Muscle layer of duodenum (tissue), 2 donors: ENCODE measurements at regions not wholly inside any gene's neighbourhood (a gene's known extent, or its start where the extent isn't known, plus 50 kb on each side); places are given as distances from the start of the nearest gene placed in this dataset.

ENCODE experiments used
- H3K27ac ChIP-seq: one replicate; pipeline ENCODE4 v1.7.0; 2013; ENCODE audit warnings: mild to moderate bottlenecking, low read length
- H3K27me3 ChIP-seq: one replicate; pipeline ENCODE4 v1.7.0; 2013; ENCODE audit warnings: low read depth, mild to moderate bottlenecking, control low read depth, low read length
- H3K36me3 ChIP-seq, 2 donors: one replicate each; pipeline ENCODE4 v1.7.0; 2013; ENCODE audit warnings: low read length in 2 of 2, control low read depth in 1 of 2, mild to moderate bottlenecking in 1 of 2; ENCODE audit not compliant: insufficient read depth in 2 of 2, control insufficient read depth in 1 of 2
- H3K4me1 ChIP-seq, 2 donors: one replicate each; pipeline ENCODE4 v1.7.0; 2013; ENCODE audit warnings: low read length in 2 of 2, mild to moderate bottlenecking in 2 of 2, control low read depth in 1 of 2, moderate library complexity in 1 of 2; ENCODE audit not compliant: insufficient read depth in 2 of 2, control insufficient read depth in 1 of 2
- H3K4me3 ChIP-seq, 2 donors: one replicate each; pipeline ENCODE4 v1.7.0; 2013; ENCODE audit warnings: low read length in 2 of 2, low read depth in 1 of 2, mild to moderate bottlenecking in 1 of 2
- H3K9me3 ChIP-seq, 2 donors: one replicate each; pipeline ENCODE4 v1.7.0; 2013; ENCODE audit warnings: low read length in 2 of 2, control low read depth in 1 of 2, mild to moderate bottlenecking in 1 of 2; ENCODE audit not compliant: control insufficient read depth in 1 of 2
- donor health status: healthy.

- no peaks in the 10 kb centered on the region for H3K27me3 ChIP-seq
- no peaks in the 10 kb centered on the region for H3K36me3 ChIP-seq
- no peak overlapping the region for H3K27ac ChIP-seq
- no peaks in the 10 kb centered on the region for H3K4me1 ChIP-seq
- no peak overlapping the region for H3K4me3 ChIP-seq
- no peaks in the 10 kb centered on the region for H3K9me3 ChIP-seq
Observed at GRCh38 chr9:106314476-106314875, 548.5 kb upstream of the ZNF462 start.

DNA sequence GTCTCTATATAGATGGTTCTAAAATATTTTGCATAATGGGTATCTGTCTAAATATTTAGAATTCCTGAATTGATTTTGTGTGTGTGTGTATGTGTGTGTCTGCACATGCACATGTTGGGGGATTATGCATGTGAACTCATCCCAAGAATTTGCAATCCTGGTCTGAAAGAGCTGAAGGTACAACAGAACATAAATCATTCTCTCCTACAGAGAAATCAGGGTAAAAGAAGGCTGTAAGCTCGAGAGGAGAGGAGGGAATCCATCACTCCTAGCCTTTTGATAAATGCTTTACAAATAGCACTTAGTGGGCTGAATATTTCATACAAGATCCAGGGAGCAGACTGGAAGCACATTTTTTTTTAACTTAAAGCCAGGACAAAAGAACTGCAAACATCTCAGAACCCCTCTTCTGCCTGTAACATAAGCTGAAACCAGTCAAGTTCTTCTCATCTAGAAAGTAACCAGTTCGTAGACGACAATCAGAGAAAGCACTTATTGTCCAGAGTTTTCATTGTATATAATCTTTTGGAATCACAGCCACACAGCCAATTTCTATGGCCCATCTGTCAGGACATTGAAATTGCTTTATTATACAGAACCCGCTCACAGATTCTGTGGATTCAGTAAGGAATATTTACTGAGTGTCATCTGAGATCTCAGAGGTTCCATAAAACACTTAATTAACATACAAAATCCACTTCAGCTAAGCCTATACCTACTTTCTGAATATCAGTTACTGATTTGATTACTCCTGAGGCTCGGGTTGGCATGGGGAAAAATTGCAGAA, 541.4 kb upstream of the ZNF462 start:
- Histone ChIP-seq H3K4me1 (no peaks in the 10 kb centered on the region), H3K9me3 (no peaks in the 10 kb centered on the region), H3K4me3 (no peak overlapping the region), H3K27me3 (no peaks in the 10 kb centered on the region), H3K36me3 (no peaks in the 10 kb centered on the region), H3K27ac (no peak overlapping the region)

DNA sequence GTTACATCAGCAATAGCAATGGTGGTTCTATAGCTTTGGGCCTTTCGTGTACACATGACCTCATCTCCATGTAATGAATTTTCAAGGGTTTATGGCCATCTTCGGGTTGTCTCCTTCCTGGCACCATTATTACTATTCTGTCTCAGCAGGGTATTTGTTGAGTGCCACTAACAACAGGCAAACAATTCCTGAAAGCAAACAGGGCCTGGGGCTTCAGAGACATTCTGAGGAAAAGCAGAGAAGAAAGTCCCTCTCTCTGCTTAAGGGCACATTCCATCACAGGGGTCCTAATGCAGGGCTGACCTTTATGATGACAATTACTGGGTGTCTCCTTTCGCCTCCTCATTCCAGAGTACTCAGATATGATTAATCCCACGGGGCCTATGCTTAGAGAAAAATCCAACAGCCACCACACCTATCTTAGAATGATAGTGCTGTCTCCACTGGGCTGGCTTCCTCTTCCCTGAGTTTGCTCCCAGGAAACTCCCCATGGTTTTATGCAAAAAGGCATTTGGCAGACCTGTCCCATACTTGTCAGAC, 540.2 kb upstream of the ZNF462 start:
- Histone ChIP-seq H3K4me3 (no peak overlapping the region), H3K27ac (no peak overlapping the region), H3K27me3 (no peaks in the 10 kb centered on the region), H3K4me1 (no peaks in the 10 kb centered on the region), H3K9me3 (no peaks in the 10 kb centered on the region), H3K36me3 (no peaks in the 10 kb centered on the region)

GRCh38 chr9:106324053-106324585, 538.8 kb upstream of the ZNF462 start:
- no peak overlapping the region for H3K4me3 ChIP-seq
- no peaks in the 10 kb centered on the region for H3K9me3 ChIP-seq
- no peaks in the 10 kb centered on the region for H3K27me3 ChIP-seq
- H3K4me1 ChIP-seq = no peaks in the 10 kb centered on the region
- H3K27ac ChIP-seq = no peak overlapping the region
- no peaks in the 10 kb centered on the region for H3K36me3 ChIP-seq

- Histone ChIP-seq H3K27ac (no peak overlapping the region), H3K4me3 (no peak overlapping the region), H3K36me3 (no peaks in the 10 kb centered on the region), H3K27me3 (no peaks in the 10 kb centered on the region), H3K9me3 (no peaks in the 10 kb centered on the region), H3K4me1 (no peaks in the 10 kb centered on the region)
Observed at GRCh38 chr9:106324591-106325280, 538.2 kb upstream of the ZNF462 start.

GRCh38 chr9:106326493-106326892, 536.5 kb upstream of the ZNF462 start:
- no peak overlapping the region for H3K27ac ChIP-seq
- H3K9me3 ChIP-seq = no peaks in the 10 kb centered on the region
- H3K27me3 ChIP-seq = no peaks in the 10 kb centered on the region
- no peak overlapping the region for H3K4me3 ChIP-seq
- H3K4me1 ChIP-seq = no peaks in the 10 kb centered on the region
- no peaks in the 10 kb centered on the region for H3K36me3 ChIP-seq

- Histone ChIP-seq H3K36me3 (no peaks in the 10 kb centered on the region), H3K4me1 (no peaks in the 10 kb centered on the region), H3K27me3 (no peaks in the 10 kb centered on the region), H3K27ac (no peak overlapping the region), H3K9me3 (no peaks in the 10 kb centered on the region), H3K4me3 (no peak overlapping the region)
Observed at GRCh38 chr9:106333481-106333880, 529.5 kb upstream of the ZNF462 start.

DNA sequence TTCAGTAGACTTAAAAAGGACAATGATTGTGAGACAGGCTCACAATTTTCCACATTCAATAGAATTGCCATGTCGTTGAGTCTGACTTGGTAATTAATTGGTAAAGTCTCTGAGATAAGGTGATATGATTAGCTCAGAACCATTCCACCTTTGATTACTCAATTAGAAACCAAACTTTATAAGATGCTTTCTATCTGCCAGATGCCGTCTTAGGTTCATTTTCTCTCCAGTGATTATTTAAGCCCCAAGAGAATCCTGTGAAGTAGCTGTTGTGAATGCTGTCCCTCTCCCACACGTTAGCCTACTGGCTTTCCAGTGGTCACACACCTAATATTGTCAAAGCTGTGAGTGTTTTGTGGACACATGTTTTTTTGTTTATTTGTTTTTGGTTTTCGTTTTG, 528.9 kb upstream of the ZNF462 start:
- Histone ChIP-seq H3K27ac (no peak overlapping the region), H3K4me1 (no peaks in the 10 kb centered on the region), H3K36me3 (no peaks in the 10 kb centered on the region), H3K4me3 (no peak overlapping the region), H3K27me3 (no peaks in the 10 kb centered on the region), H3K9me3 (no peaks in the 10 kb centered on the region)

DNA sequence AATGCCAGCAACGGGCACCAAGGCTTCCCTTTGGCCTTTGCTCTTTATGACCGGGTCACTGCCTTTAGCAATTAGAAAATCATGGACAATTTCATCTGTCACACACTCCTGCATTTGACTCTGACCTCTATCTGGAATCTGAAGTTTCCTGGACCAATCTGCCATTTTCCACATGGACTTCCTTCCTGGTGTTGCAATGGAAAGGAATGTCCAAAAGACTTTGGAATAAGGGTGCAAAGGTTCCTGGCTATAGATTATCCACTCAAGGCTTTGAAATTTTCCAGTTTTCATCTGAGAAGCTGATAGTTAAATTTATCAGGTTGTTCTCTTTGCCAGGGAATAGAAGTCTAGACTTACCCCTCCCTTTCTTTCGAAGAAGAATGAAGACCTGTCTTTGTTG, 523.1 kb upstream of the ZNF462 start:
- H3K36me3 ChIP-seq = no peaks in the 10 kb centered on the region
- no peak overlapping the region for H3K4me3 ChIP-seq
- H3K27ac ChIP-seq = no peak overlapping the region
- no peaks in the 10 kb centered on the region for H3K27me3 ChIP-seq
- H3K9me3 ChIP-seq = no peaks in the 10 kb centered on the region
- no peaks in the 10 kb centered on the region for H3K4me1 ChIP-seq

GRCh38 chr9:106350777-106351176, 512.2 kb upstream of the ZNF462 start:
- no peaks in the 10 kb centered on the region for H3K36me3 ChIP-seq
- H3K9me3 ChIP-seq = no peaks in the 10 kb centered on the region
- no peak overlapping the region for H3K27ac ChIP-seq
- no peaks in the 10 kb centered on the region for H3K4me1 ChIP-seq
- no peak overlapping the region for H3K4me3 ChIP-seq
- H3K27me3 ChIP-seq = no peaks in the 10 kb centered on the region

DNA sequence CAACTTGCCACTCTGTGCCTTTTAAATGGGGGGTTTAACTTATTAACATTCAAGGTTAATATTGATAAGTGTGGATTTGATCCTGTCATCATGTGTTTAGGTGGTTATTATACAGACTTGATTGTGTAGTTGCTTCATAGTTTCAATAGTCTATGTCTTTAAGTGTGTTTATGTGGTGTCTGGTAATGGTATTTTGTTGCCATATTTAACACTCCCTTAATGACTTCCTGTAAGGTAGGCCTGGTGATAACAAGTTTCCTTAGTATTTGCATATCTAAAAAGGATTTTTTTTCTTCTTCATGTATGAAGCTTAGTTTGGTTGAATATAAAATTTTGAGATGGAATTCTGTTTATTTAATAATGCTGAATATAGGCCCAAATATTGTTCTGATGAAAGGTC, 506.0 kb upstream of the ZNF462 start:
- no peak overlapping the region for H3K27ac ChIP-seq
- H3K9me3 ChIP-seq = no peaks in the 10 kb centered on the region
- no peaks in the 10 kb centered on the region for H3K27me3 ChIP-seq
- H3K4me3 ChIP-seq = no peak overlapping the region
- no peaks in the 10 kb centered on the region for H3K36me3 ChIP-seq
- H3K4me1 ChIP-seq = no peaks in the 10 kb centered on the region
